Hepatocyte (in vitro differentiated cells): ENCODE measurements at regions not wholly inside any gene's neighbourhood (a gene's known extent, or its start where the extent isn't known, plus 50 kb on each side); places are given as distances from the start of the nearest gene placed in this dataset.

ENCODE experiments used
- EZH2 ChIP-seq: fragments of 200-600 bp; sonication (generic); IDR thresholded peaks from 2 replicates; pipeline ENCODE4 v1.6.1; 2016; ENCODE audit warnings: antibody characterized with exemption, mild to moderate bottlenecking, borderline replicate concordance
- EZH2phosphoT487 ChIP-seq: fragments of 200-600 bp; sonication (generic); IDR thresholded peaks from one replicate; pipeline ENCODE4 v1.6.1; 2018; ENCODE audit warnings: antibody characterized with exemption, mild to moderate bottlenecking, low read depth, moderate library complexity; ENCODE audit not compliant: unreplicated experiment, severe bottlenecking
- TF ChIP-seq, protein P1 (sequence below): fragments of 200-600 bp; sonication (generic); IDR thresholded peaks from 2 replicates; pipeline ENCODE4 v1.5.1; 2016; ENCODE audit warnings: antibody characterized with exemption, mild to moderate bottlenecking; ENCODE audit not compliant: poor library complexity

DNA sequence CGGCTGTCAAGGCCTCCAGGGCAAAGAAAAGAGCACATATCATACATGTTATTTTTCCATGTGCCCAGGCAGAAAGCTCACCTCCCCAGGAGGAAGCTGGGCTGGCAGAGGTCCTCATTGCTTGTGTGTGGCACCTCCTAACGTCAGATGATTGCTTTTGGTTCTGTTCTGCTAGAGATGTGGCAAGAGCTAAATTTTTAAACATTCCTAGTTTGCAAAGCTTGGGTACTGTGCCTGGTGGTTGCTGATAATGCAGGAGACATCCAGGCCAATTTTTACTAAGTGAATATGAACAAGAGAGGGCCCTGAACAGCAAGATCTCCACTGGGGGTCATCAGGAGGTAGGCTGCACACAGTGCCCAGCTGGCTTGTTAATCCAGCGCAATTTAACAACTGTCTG, 93.9 kb downstream of the TBX19 start:
- TF ChIP-seq, protein P1, sequence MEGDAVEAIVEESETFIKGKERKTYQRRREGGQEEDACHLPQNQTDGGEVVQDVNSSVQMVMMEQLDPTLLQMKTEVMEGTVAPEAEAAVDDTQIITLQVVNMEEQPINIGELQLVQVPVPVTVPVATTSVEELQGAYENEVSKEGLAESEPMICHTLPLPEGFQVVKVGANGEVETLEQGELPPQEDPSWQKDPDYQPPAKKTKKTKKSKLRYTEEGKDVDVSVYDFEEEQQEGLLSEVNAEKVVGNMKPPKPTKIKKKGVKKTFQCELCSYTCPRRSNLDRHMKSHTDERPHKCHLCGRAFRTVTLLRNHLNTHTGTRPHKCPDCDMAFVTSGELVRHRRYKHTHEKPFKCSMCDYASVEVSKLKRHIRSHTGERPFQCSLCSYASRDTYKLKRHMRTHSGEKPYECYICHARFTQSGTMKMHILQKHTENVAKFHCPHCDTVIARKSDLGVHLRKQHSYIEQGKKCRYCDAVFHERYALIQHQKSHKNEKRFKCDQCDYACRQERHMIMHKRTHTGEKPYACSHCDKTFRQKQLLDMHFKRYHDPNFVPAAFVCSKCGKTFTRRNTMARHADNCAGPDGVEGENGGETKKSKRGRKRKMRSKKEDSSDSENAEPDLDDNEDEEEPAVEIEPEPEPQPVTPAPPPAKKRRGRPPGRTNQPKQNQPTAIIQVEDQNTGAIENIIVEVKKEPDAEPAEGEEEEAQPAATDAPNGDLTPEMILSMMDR = no peak
- no peak for TF ChIP-seq EZH2
- no peak for TF ChIP-seq EZH2phosphoT487
